ENCODE measurements at regions not wholly inside any gene's neighbourhood (a gene's known extent, or its start where the extent isn't known, plus 50 kb on each side); places are given as distances from the start of the nearest gene placed in this dataset.
A peak's percentile ranks its signal among the peaks of the same experiment; 100 is the strongest.

- H3K27ac ChIP-seq: no peak overlapping the region
These were observed 359.9 kb upstream of the HNRNPA3 start for GRCh38 chr2:176852667-176853066.

GRCh38 chr2:176854062-176854461 is 358.5 kb upstream of the HNRNPA3 start:
- Histone ChIP-seq H3K27me3 (no peaks in the 10 kb centered on the region), H3K27ac (no peak overlapping the region), H3K9me3 (no peaks in the 10 kb centered on the region), H3K4me3 (no peak overlapping the region), H3K36me3 (no peaks in the 10 kb centered on the region), H3K4me1 (no peaks in the 10 kb centered on the region)
- intact Hi-C loops (cut with DNase I; ENCODE audit: low total_unique reads): no loop called here
- 16 to 40% (median 31%) methylated on average over 1 of the region's 1 CpG for WGBS, 5 donors
- TF ChIP-seq EP300 (IDR thresholded peaks at IDR 0.05): no peak
- DNase-seq: no peak

More at GRCh38 chr2:176852667-176853066, 359.9 kb upstream of the HNRNPA3 start:
- 33 to 46% (median 36%) methylated on average over 3 of the region's 3 CpGs for WGBS, 5 donors
- Histone ChIP-seq H3K27me3 (no peaks in the 10 kb centered on the region), H3K4me3 (no peak overlapping the region), H3K4me1 (no peaks in the 10 kb centered on the region), H3K9me3 (no peaks in the 10 kb centered on the region), H3K36me3 (no peaks in the 10 kb centered on the region)
- no peak for TF ChIP-seq POLR2A (IDR thresholded peaks at IDR 0.05)
- TF ChIP-seq POLR2AphosphoS5 (IDR thresholded peaks at IDR 0.05): no peak
- TF ChIP-seq CTCF (IDR thresholded peaks at IDR 0.05): no peak
- no peak for TF ChIP-seq EP300 (IDR thresholded peaks at IDR 0.05)
- DNase-seq: peak in 1 of 2 donors; percentile 24
- intact Hi-C loops (cut with DNase I; ENCODE audit: low total_unique reads): no loop called here

GRCh38 chr2:176854878-176855277 is 357.7 kb upstream of the HNRNPA3 start:
- DNase-seq: no peak
- no peak overlapping the region for H3K27ac ChIP-seq
- WGBS, 5 donors: 47 to 62% (median 59%) methylated on average over 3 of the region's 3 CpGs
- no peaks in the 10 kb centered on the region for H3K27me3 ChIP-seq
- H3K36me3 ChIP-seq: no peaks in the 10 kb centered on the region
- no peaks in the 10 kb centered on the region for H3K4me1 ChIP-seq
- H3K9me3 ChIP-seq: no peaks in the 10 kb centered on the region
- intact Hi-C loops (cut with DNase I; ENCODE audit: low total_unique reads): no loop called here
- no peak overlapping the region for H3K4me3 ChIP-seq
- TF ChIP-seq POLR2AphosphoS5 (IDR thresholded peaks at IDR 0.05) (no peak), EP300 (IDR thresholded peaks at IDR 0.05) (no peak), CTCF (IDR thresholded peaks at IDR 0.05) (no peak), POLR2A (IDR thresholded peaks at IDR 0.05) (no peak)

- WGBS, 5 donors: 62 to 74% (median 66%) methylated on average over 1 of the region's 1 CpG
These were observed 355.9 kb upstream of the HNRNPA3 start for GRCh38 chr2:176856683-176857082.

More at GRCh38 chr2:176856683-176857082, 355.9 kb upstream of the HNRNPA3 start:
- H3K4me3 ChIP-seq: no peak overlapping the region
- H3K9me3 ChIP-seq: no peaks in the 10 kb centered on the region
- intact Hi-C loops (cut with DNase I; ENCODE audit: low total_unique reads): no loop called here
- no peak overlapping the region for H3K27ac ChIP-seq
- no peaks in the 10 kb centered on the region for H3K27me3 ChIP-seq
- TF ChIP-seq CTCF (IDR thresholded peaks at IDR 0.05) (no peak), EP300 (IDR thresholded peaks at IDR 0.05) (no peak), POLR2A (IDR thresholded peaks at IDR 0.05) (no peak), POLR2AphosphoS5 (IDR thresholded peaks at IDR 0.05) (no peak)
- H3K4me1 ChIP-seq: no peaks in the 10 kb centered on the region
- H3K36me3 ChIP-seq: no peaks in the 10 kb centered on the region
- no peak for DNase-seq

All from stomach (tissue), 8 donors.